Stomach (tissue), 8 donors: ENCODE measurements at regions not wholly inside any gene's neighbourhood (a gene's known extent, or its start where the extent isn't known, plus 50 kb on each side); places are given as distances from the start of the nearest gene placed in this dataset.
A peak's percentile ranks its signal among the peaks of the same experiment; 100 is the strongest.

ENCODE experiments used
- DNase-seq, 2 donors: peaks; one replicate each; pipeline versions ENCODE4 v3.0.0 to v3.0.0-alpha.2; 2013 to 2019
- H3K27ac ChIP-seq, 5 donors: fragments of 200-600 bp in 4 of 5; sonication (generic) in 4 of 5; one replicate each; pipeline ENCODE4 v1.5.1; 2013 to 2019; ENCODE audit warnings: mild to moderate bottlenecking in 1 of 5, moderate library complexity in 1 of 5
- H3K27me3 ChIP-seq, 3 donors: fragments of 200-600 bp; sonication (generic); one replicate each; pipeline ENCODE4 v1.5.1; 2017 to 2019; ENCODE audit warnings: mixed run types in 1 of 3
- H3K36me3 ChIP-seq, 4 donors: fragments of 200-600 bp; sonication (generic); 1 replicate in 3 of 4; 2 replicates in 1 of 4; pipeline ENCODE4 v1.5.1; 2016 to 2019
- H3K4me1 ChIP-seq, 4 donors: fragments of 200-600 bp; sonication (generic); one replicate each; pipeline ENCODE4 v1.5.1; 2016 to 2019
- H3K4me3 ChIP-seq, 4 donors: fragments of 200-600 bp; sonication (generic) in 3 of 4; one replicate each; pipeline ENCODE4 v1.5.1; 2016 to 2019; ENCODE audit warnings: mild to moderate bottlenecking in 1 of 4
- H3K9me3 ChIP-seq, 4 donors: fragments of 200-600 bp; sonication (generic); one replicate each; pipeline ENCODE4 v1.5.1; 2016 to 2019
- EP300 ChIP-seq: sonication (generic); formaldehyde crosslinking; IDR thresholded peaks from one replicate; pipeline ENCODE4 v1.6.1; 2017; ENCODE audit warnings: antibody characterized with exemption
- POLR2A ChIP-seq, 4 donors: fragments of 450-650 bp; IDR thresholded peaks; one replicate each; pipeline ENCODE4 v1.6.1; 2016; ENCODE audit warnings: antibody characterized with exemption in 4 of 4, control low read depth in 2 of 4, mild to moderate bottlenecking in 1 of 4, moderate library complexity in 1 of 4
- POLR2AphosphoS5 ChIP-seq, 3 donors: sonication (generic); formaldehyde crosslinking; IDR thresholded peaks; one replicate each; pipeline ENCODE4 v1.6.1; 2016; ENCODE audit warnings: antibody characterized with exemption in 3 of 3
- WGBS, 5 donors: extraction: QIAGEN DNeasy Blood & Tissue Kit in 3 of 5; methylation state at CpG; one replicate each; pipeline versions ENCODE4 v1.1.5 to v1.1.7; 2013 to 2018; 5-methylcytosine and 5-hydroxymethylcytosine counted together
- intact Hi-C: fragments of 100-400 bp; cut with DNase I; formaldehyde crosslinking; loops from one replicate; pipeline ENCODE4 v1.15.1; 2023; ENCODE audit warnings: low total_unique reads
- TF ChIP-seq, protein P1 (sequence below), 7 experiments: fragments of 450-650 bp in 4 of 7; fragments of 200-600 bp in 3 of 7; sonication (generic) in 3 of 7; IDR thresholded peaks; one replicate each; pipeline ENCODE4 v1.5.1; 2016 to 2019; ENCODE audit warnings: antibody characterized with exemption in 7 of 7, control low read depth in 2 of 7, mild to moderate bottlenecking in 1 of 7
- donor health status: healthy with polysubstance abuse.
- donor health status: Bipolar disorder and iron deficiency.
- donor health status: healthy.

DNA sequence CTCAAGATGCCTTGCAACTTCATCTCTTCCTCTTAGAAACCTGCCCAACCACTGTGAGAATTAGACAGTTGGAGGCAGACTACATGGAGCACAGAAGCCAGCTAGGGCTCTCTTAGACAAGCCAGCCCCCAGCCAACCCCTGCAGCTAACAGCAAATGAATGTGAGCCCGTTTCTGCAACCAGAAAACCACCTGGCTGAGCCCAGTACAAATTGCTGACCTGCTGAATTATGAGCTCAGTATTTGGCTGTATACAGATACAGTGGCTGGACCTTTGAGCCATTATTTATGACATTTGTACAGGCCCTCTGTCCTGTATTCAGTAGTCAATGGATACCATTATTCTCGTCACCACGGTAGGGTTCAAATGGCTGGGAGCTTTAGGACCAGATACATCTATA, 112.9 kb downstream of the TBX5 start:
- H3K4me1 ChIP-seq: no peaks in the 10 kb centered on the region

GRCh38 chr12:114291389-114292060, 114.4 kb downstream of the TBX5 start:
- Histone ChIP-seq H3K9me3 (peaks cover 6 to 14% (median 10%) of the 10 kb centered on the region in 4 donors), H3K27me3 (peaks cover 0 to 13% (median 0%) of the 10 kb centered on the region in 3 donors), H3K27ac (no peak overlapping the region), H3K4me3 (no peak overlapping the region), H3K4me1 (no peaks in the 10 kb centered on the region), H3K36me3 (no peaks in the 10 kb centered on the region)
- TF ChIP-seq POLR2AphosphoS5 (IDR thresholded peaks at IDR 0.05) (no peak), EP300 (no peak), POLR2A (IDR thresholded peaks at IDR 0.05) (no peak)
- TF ChIP-seq, protein P1, sequence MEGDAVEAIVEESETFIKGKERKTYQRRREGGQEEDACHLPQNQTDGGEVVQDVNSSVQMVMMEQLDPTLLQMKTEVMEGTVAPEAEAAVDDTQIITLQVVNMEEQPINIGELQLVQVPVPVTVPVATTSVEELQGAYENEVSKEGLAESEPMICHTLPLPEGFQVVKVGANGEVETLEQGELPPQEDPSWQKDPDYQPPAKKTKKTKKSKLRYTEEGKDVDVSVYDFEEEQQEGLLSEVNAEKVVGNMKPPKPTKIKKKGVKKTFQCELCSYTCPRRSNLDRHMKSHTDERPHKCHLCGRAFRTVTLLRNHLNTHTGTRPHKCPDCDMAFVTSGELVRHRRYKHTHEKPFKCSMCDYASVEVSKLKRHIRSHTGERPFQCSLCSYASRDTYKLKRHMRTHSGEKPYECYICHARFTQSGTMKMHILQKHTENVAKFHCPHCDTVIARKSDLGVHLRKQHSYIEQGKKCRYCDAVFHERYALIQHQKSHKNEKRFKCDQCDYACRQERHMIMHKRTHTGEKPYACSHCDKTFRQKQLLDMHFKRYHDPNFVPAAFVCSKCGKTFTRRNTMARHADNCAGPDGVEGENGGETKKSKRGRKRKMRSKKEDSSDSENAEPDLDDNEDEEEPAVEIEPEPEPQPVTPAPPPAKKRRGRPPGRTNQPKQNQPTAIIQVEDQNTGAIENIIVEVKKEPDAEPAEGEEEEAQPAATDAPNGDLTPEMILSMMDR (IDR thresholded peaks at IDR 0.05): no peak
- 54 to 80% (median 71%) methylated on average over 2 of the region's 2 CpGs for WGBS, 5 donors
- intact Hi-C loops: no loop called here
- DNase-seq: no peak

More for the DNA sequence above, 112.9 kb downstream of the TBX5 start:
- no peak for TF ChIP-seq POLR2AphosphoS5 (IDR thresholded peaks at IDR 0.05)
- H3K9me3 ChIP-seq: peaks cover 6 to 14% (median 10%) of the 10 kb centered on the region in 4 donors
- H3K4me3 ChIP-seq: no peak overlapping the region
- DNase-seq: no peak
- no peaks in the 10 kb centered on the region for H3K36me3 ChIP-seq
- no peak overlapping the region for H3K27ac ChIP-seq
- peaks cover 0 to 11% (median 0%) of the 10 kb centered on the region in 3 donors for H3K27me3 ChIP-seq
- WGBS, 5 donors: 63 to 75% (median 68%) methylated on average over 3 of the region's 3 CpGs
- intact Hi-C loops: no loop called here

DNA sequence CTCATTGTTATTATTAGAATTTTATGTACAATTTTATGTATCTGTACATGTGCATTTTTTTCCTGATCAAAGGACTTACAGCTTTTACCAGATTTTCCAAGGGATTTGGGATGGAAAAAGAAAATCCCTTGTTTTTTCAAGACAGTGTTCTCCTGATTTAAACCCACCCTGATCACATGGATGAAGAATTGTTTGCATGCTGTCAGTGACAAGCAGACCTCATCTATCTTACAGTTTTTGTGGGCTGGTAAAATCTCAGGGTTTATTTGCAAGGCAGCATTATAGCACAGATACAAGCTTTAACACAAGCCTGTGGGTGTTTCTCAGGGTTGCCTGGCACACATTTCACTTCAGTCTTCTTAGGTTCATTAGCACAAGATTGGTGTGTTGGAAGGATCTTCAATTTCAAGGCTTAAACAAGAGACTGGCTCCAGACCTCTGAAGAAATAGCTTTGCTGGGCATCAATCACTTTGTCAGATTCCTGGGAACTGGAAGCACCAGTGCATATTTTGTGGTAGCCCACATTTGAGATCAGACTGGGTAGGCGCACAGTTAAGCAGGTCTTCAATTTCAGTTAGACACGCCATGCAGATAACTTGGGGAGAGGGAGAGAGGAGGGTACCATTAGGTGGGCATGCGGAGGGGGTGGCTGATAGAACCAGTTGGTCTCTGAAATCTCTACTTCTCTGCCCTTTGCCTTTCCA, 118.0 kb downstream of the TBX5 start:
- Histone ChIP-seq H3K27ac (no peak overlapping the region), H3K9me3 (peaks cover 3 to 8% (median 4%) of the 10 kb centered on the region in 4 donors), H3K27me3 (peaks cover 0 to 13% (median 0%) of the 10 kb centered on the region in 3 donors), H3K4me3 (no peak overlapping the region), H3K4me1 (no peaks in the 10 kb centered on the region), H3K36me3 (no peaks in the 10 kb centered on the region)
- WGBS, 5 donors: 41 to 55% (median 48%) methylated on average over 3 of the region's 3 CpGs
- intact Hi-C loops: no loop called here
- TF ChIP-seq EP300: no peak
- TF ChIP-seq, protein P1 (IDR thresholded peaks at IDR 0.05): no peak
- no peak for TF ChIP-seq POLR2A (IDR thresholded peaks at IDR 0.05)
- no peak for TF ChIP-seq POLR2AphosphoS5 (IDR thresholded peaks at IDR 0.05)
- peak in 1 of 2 donors; percentile 7 for DNase-seq

DNA sequence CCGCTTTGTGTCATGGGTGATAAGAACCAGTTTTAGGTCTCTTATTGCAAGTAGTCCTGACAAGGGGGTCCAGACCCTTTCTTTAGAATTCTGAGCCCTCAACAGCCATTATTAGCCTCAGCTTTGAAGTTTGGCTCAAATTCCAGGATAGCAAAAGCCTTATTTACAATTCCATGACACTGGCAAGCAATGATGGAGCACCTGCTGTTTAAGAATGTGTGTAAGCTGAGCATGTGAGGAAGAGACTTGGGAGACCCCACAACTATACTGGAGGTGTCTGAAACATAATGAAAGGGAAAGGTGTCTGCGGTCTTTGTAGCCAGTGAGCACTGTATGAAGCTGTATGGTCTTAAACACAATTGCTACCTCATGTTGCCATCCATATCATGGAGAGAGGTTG, 119.8 kb downstream of the TBX5 start:
- H3K4me1 ChIP-seq: no peaks in the 10 kb centered on the region

DNA sequence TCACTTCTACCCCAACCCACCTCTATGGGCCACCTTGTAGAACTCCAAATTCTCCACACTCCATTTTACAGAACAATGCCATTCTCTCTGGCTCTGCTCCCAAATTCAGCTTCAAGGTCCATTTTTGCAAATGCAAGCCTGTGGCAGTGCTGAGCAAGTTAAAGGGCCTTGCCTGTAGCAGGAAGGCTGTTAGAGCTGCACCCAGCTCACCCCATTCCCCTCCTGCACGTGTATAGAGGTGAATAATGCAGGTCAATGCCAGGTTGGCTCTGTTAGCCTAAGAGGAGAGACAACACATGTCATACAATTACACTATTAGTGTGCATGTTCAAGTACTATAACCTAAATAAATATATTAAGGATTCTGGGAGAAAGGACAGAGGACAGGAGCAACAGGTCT, 120.4 kb downstream of the TBX5 start:
- no peaks in the 10 kb centered on the region for H3K4me1 ChIP-seq
- no peak overlapping the region for H3K27ac ChIP-seq
- H3K4me3 ChIP-seq: no peak overlapping the region
- H3K9me3 ChIP-seq: no peaks in the 10 kb centered on the region
- intact Hi-C loops: no loop called here
- WGBS, 5 donors: 6 to 19% (median 12%) methylated on average over 1 of the region's 1 CpG
- TF ChIP-seq EP300 (no peak), POLR2AphosphoS5 (IDR thresholded peaks at IDR 0.05) (no peak), POLR2A (IDR thresholded peaks at IDR 0.05) (no peak)
- TF ChIP-seq, protein P1 (IDR thresholded peaks at IDR 0.05): no peak
- H3K36me3 ChIP-seq: no peaks in the 10 kb centered on the region
- DNase-seq: no peak
- H3K27me3 ChIP-seq: peaks cover 0 to 13% (median 0%) of the 10 kb centered on the region in 3 donors

More for the DNA sequence above, 119.8 kb downstream of the TBX5 start:
- intact Hi-C loops: no loop called here
- H3K4me3 ChIP-seq: no peak overlapping the region
- H3K36me3 ChIP-seq: no peaks in the 10 kb centered on the region
- no peaks in the 10 kb centered on the region for H3K9me3 ChIP-seq
- H3K27me3 ChIP-seq: peaks cover 0 to 13% (median 0%) of the 10 kb centered on the region in 3 donors
- H3K27ac ChIP-seq: no peak overlapping the region
- no peak for TF ChIP-seq EP300
- no peak for TF ChIP-seq POLR2AphosphoS5 (IDR thresholded peaks at IDR 0.05)
- WGBS, 5 donors: 41 to 62% (median 51%) methylated on average over 2 of the region's 2 CpGs
- no peak for DNase-seq
